VCaP (cell line): ENCODE measurements at regions not wholly inside any gene's neighbourhood (a gene's known extent, or its start where the extent isn't known, plus 50 kb on each side); places are given as distances from the start of the nearest gene placed in this dataset.

ENCODE experiments used
- H3K27ac ChIP-seq: fragments of 450-650 bp; 2 replicates; pipeline ENCODE4 v1.5.1; 2017
- CTCF ChIP-seq: fragments of 450-650 bp; conservative IDR thresholded peaks from 2 replicates; pipeline ENCODE4 v1.5.1; 2017; ENCODE audit warnings: mild to moderate bottlenecking, moderate library complexity

- no peak for TF ChIP-seq CTCF
- H3K27ac ChIP-seq, result no peak overlapping the region
Measured at GRCh38 chr10:25815999-25816768, 117.8 kb upstream of the MYO3A start.

GRCh38 chr10:25817200-25817599 lies 116.8 kb upstream of the MYO3A start:
- no peak for TF ChIP-seq CTCF
- no peak overlapping the region for H3K27ac ChIP-seq

- H3K27ac ChIP-seq, result no peak overlapping the region
- no peak for TF ChIP-seq CTCF
Measured at GRCh38 chr10:25818751-25819150, 115.3 kb upstream of the MYO3A start.

- TF ChIP-seq CTCF, result no peak
Measured at GRCh38 chr10:25820472-25820871, 113.6 kb upstream of the MYO3A start.

GRCh38 chr10:25820874-25821273 lies 113.2 kb upstream of the MYO3A start:
- TF ChIP-seq CTCF, result no peak
- no peak overlapping the region for H3K27ac ChIP-seq

More at GRCh38 chr10:25820472-25820871, 113.6 kb upstream of the MYO3A start:
- H3K27ac ChIP-seq, result no peak overlapping the region

GRCh38 chr10:25824050-25824449 lies 110.0 kb upstream of the MYO3A start:
- no peak for TF ChIP-seq CTCF
- no peak overlapping the region for H3K27ac ChIP-seq

- no peak overlapping the region for H3K27ac ChIP-seq
Measured at GRCh38 chr10:25828475-25828874, 105.6 kb upstream of the MYO3A start.

More at GRCh38 chr10:25828475-25828874, 105.6 kb upstream of the MYO3A start:
- no peak for TF ChIP-seq CTCF
